Vagina (tissue), 2 donors: ENCODE measurements at regions not wholly inside any gene's neighbourhood (a gene's known extent, or its start where the extent isn't known, plus 50 kb on each side); places are given as distances from the start of the nearest gene placed in this dataset.

ENCODE experiments used
- DNase-seq, 2 donors: peaks; one replicate each; pipeline ENCODE4 v3.0.0-alpha.2; 2017; ENCODE audit errors: extremely low spot score in 2 of 2
- H3K27ac ChIP-seq: fragments of 200-600 bp; sonication (generic); one replicate; pipeline ENCODE4 v1.5.1; 2019
- H3K27me3 ChIP-seq: fragments of 200-600 bp; sonication (generic); one replicate; pipeline ENCODE4 v1.5.1; 2019
- H3K36me3 ChIP-seq, 2 donors: fragments of 200-600 bp; sonication (generic); one replicate each; pipeline ENCODE4 v1.5.1; 2017 to 2019
- H3K4me1 ChIP-seq: fragments of 200-600 bp; sonication (generic); one replicate; pipeline ENCODE4 v1.5.1; 2019
- H3K4me3 ChIP-seq, 2 donors: fragments of 200-600 bp; sonication (generic); 1 replicate in 1 of 2; 2 replicates in 1 of 2; pipeline ENCODE4 v1.5.1; 2016 to 2019
- H3K9me3 ChIP-seq: fragments of 200-600 bp; sonication (generic); one replicate; pipeline ENCODE4 v1.5.1; 2019
- CTCF ChIP-seq, 3 experiments: fragments of 450-650 bp in 2 of 3; fragments of 200-600 bp in 1 of 3; sonication (generic) in 1 of 3; IDR thresholded peaks; one replicate each; pipeline ENCODE4 v1.5.1; 2017 to 2019; ENCODE audit warnings: antibody characterized with exemption in 3 of 3, mild to moderate bottlenecking in 2 of 3, moderate library complexity in 2 of 3
- POLR2A ChIP-seq, 2 donors: fragments of 450-650 bp; IDR thresholded peaks; one replicate each; pipeline ENCODE4 v1.6.1; 2017; ENCODE audit warnings: antibody characterized with exemption in 2 of 2, mild to moderate bottlenecking in 2 of 2, moderate library complexity in 2 of 2
- POLR2AphosphoS5 ChIP-seq, 2 donors: sonication (generic); formaldehyde crosslinking; IDR thresholded peaks; one replicate each; pipeline ENCODE4 v1.9.0; 2017; ENCODE audit warnings: antibody characterized with exemption in 2 of 2, mild to moderate bottlenecking in 2 of 2, low read depth in 1 of 2; ENCODE audit not compliant: insufficient read depth in 1 of 2
- intact Hi-C: fragments of 100-400 bp; cut with DNase I; formaldehyde crosslinking; loops from one replicate; pipeline ENCODE4 v1.15.1; 2023

- Histone ChIP-seq H3K36me3 (no peaks in the 10 kb centered on the region), H3K27ac (no peak overlapping the region), H3K27me3 (no peaks in the 10 kb centered on the region), H3K4me3 (no peak overlapping the region), H3K9me3 (no peaks in the 10 kb centered on the region), H3K4me1 (no peaks in the 10 kb centered on the region)
- intact Hi-C loops: no loop called here
- DNase-seq: no peak
- no peak for TF ChIP-seq POLR2A (IDR thresholded peaks at IDR 0.05)
- TF ChIP-seq POLR2AphosphoS5 (IDR thresholded peaks at IDR 0.05; ENCODE audit: insufficient read depth in 1 of 2, low read depth in 1 of 2): no peak
- TF ChIP-seq CTCF (IDR thresholded peaks at IDR 0.05): no peak
Measured at GRCh38 chr6:98581705-98582104, 252.7 kb upstream of the POU3F2 start.

- intact Hi-C loops: no loop called here
- Histone ChIP-seq H3K36me3 (no peaks in the 10 kb centered on the region), H3K4me1 (no peaks in the 10 kb centered on the region), H3K4me3 (no peak overlapping the region), H3K27me3 (no peaks in the 10 kb centered on the region), H3K9me3 (no peaks in the 10 kb centered on the region), H3K27ac (no peak overlapping the region)
- TF ChIP-seq POLR2AphosphoS5 (IDR thresholded peaks at IDR 0.05; ENCODE audit: insufficient read depth in 1 of 2, low read depth in 1 of 2) (no peak), CTCF (IDR thresholded peaks at IDR 0.05) (no peak), POLR2A (IDR thresholded peaks at IDR 0.05) (no peak)
- no peak for DNase-seq
Measured at GRCh38 chr6:98583506-98583905, 250.9 kb upstream of the POU3F2 start.

GRCh38 chr6:98586163-98586562, 248.2 kb upstream of the POU3F2 start:
- Histone ChIP-seq H3K4me3 (no peak overlapping the region), H3K9me3 (no peaks in the 10 kb centered on the region), H3K27me3 (no peaks in the 10 kb centered on the region), H3K4me1 (no peaks in the 10 kb centered on the region), H3K36me3 (no peaks in the 10 kb centered on the region), H3K27ac (no peak overlapping the region)
- TF ChIP-seq CTCF (IDR thresholded peaks at IDR 0.05): no peak
- no peak for TF ChIP-seq POLR2A (IDR thresholded peaks at IDR 0.05)
- TF ChIP-seq POLR2AphosphoS5 (IDR thresholded peaks at IDR 0.05; ENCODE audit: insufficient read depth in 1 of 2, low read depth in 1 of 2): no peak
- intact Hi-C loops: no loop called here
- no peak for DNase-seq

- no peak for DNase-seq
- TF ChIP-seq CTCF (IDR thresholded peaks at IDR 0.05): no peak
- no peak for TF ChIP-seq POLR2AphosphoS5 (IDR thresholded peaks at IDR 0.05; ENCODE audit: insufficient read depth in 1 of 2, low read depth in 1 of 2)
- no peak for TF ChIP-seq POLR2A (IDR thresholded peaks at IDR 0.05)
- intact Hi-C loops: no loop called here
Measured at GRCh38 chr6:98587555-98587954, 246.8 kb upstream of the POU3F2 start.

GRCh38 chr6:98589536-98589935, 244.8 kb upstream of the POU3F2 start:
- Histone ChIP-seq H3K36me3 (no peaks in the 10 kb centered on the region), H3K4me1 (no peaks in the 10 kb centered on the region), H3K9me3 (no peaks in the 10 kb centered on the region), H3K27me3 (no peaks in the 10 kb centered on the region), H3K27ac (no peak overlapping the region), H3K4me3 (no peak overlapping the region)
- TF ChIP-seq POLR2A (IDR thresholded peaks at IDR 0.05) (no peak), POLR2AphosphoS5 (IDR thresholded peaks at IDR 0.05; ENCODE audit: insufficient read depth in 1 of 2, low read depth in 1 of 2) (no peak), CTCF (IDR thresholded peaks at IDR 0.05) (no peak)
- intact Hi-C loops: no loop called here
- no peak for DNase-seq

More at GRCh38 chr6:98587555-98587954, 246.8 kb upstream of the POU3F2 start:
- H3K27me3 ChIP-seq: no peaks in the 10 kb centered on the region
- no peaks in the 10 kb centered on the region for H3K9me3 ChIP-seq
- H3K27ac ChIP-seq: no peak overlapping the region
- no peak overlapping the region for H3K4me3 ChIP-seq
- no peaks in the 10 kb centered on the region for H3K4me1 ChIP-seq
- no peaks in the 10 kb centered on the region for H3K36me3 ChIP-seq
